ENCODE measurements at regions not wholly inside any gene's neighbourhood (a gene's known extent, or its start where the extent isn't known, plus 50 kb on each side); places are given as distances from the start of the nearest gene placed in this dataset.

- H3K4me1 ChIP-seq (ENCODE audit: low read depth), result no peaks in the 10 kb centered on the region
- H3K9me3 ChIP-seq, result no peaks in the 10 kb centered on the region
- intact Hi-C loops (cut with DNase I, micrococcal nuclease), result no loop called here
- DNase-seq (no peak), ATAC-seq (no peak)
- no peak overlapping the region for H3K4me3 ChIP-seq
- TF ChIP-seq, protein P1, sequence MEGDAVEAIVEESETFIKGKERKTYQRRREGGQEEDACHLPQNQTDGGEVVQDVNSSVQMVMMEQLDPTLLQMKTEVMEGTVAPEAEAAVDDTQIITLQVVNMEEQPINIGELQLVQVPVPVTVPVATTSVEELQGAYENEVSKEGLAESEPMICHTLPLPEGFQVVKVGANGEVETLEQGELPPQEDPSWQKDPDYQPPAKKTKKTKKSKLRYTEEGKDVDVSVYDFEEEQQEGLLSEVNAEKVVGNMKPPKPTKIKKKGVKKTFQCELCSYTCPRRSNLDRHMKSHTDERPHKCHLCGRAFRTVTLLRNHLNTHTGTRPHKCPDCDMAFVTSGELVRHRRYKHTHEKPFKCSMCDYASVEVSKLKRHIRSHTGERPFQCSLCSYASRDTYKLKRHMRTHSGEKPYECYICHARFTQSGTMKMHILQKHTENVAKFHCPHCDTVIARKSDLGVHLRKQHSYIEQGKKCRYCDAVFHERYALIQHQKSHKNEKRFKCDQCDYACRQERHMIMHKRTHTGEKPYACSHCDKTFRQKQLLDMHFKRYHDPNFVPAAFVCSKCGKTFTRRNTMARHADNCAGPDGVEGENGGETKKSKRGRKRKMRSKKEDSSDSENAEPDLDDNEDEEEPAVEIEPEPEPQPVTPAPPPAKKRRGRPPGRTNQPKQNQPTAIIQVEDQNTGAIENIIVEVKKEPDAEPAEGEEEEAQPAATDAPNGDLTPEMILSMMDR (IDR thresholded peaks at IDR 0.05), result no peak
- H3K36me3 ChIP-seq (ENCODE audit: low read depth), result no peaks in the 10 kb centered on the region
Observed at GRCh38 chr3:102577082-102577789, 142.4 kb downstream of the ZPLD1 start.

- Histone ChIP-seq H3K36me3 (ENCODE audit: low read depth) (no peaks in the 10 kb centered on the region), H3K4me3 (no peak overlapping the region), H3K4me1 (ENCODE audit: low read depth) (no peaks in the 10 kb centered on the region), H3K9me3 (no peaks in the 10 kb centered on the region)
- intact Hi-C loops (cut with DNase I, micrococcal nuclease), result no loop called here
- TF ChIP-seq, protein P1 (IDR thresholded peaks at IDR 0.05), result no peak
- DNase-seq, result no peak
- ATAC-seq, result no peak
Observed at GRCh38 chr3:102580760-102581159, 145.9 kb downstream of the ZPLD1 start.

DNA sequence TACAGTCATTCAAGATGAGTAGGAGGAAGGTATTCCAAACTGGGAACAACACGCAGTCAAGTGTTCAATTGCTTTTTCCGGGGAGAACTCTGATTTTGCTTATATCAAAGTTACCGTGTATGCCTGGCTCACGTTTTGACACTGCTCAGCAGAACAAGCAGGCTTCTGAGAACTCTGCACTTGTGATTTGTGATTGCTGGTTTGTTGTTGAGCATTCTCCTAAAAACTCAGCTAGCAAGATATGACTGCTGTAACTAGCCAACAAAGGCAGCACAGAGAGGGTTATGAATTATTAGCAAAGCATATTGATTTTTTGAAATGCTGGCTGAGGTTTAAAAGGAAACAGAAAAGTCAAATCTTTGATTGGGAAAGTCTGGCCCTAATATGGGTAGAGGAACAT, 151.7 kb downstream of the ZPLD1 start:
- TF ChIP-seq, protein P1 (IDR thresholded peaks at IDR 0.05), result no peak
- Histone ChIP-seq H3K9me3 (no peaks in the 10 kb centered on the region), H3K4me1 (ENCODE audit: low read depth) (no peaks in the 10 kb centered on the region), H3K36me3 (ENCODE audit: low read depth) (no peaks in the 10 kb centered on the region), H3K4me3 (no peak overlapping the region)
- intact Hi-C loops (cut with DNase I, micrococcal nuclease), result no loop called here
- DNase-seq (no peak), ATAC-seq (no peak)

DNA sequence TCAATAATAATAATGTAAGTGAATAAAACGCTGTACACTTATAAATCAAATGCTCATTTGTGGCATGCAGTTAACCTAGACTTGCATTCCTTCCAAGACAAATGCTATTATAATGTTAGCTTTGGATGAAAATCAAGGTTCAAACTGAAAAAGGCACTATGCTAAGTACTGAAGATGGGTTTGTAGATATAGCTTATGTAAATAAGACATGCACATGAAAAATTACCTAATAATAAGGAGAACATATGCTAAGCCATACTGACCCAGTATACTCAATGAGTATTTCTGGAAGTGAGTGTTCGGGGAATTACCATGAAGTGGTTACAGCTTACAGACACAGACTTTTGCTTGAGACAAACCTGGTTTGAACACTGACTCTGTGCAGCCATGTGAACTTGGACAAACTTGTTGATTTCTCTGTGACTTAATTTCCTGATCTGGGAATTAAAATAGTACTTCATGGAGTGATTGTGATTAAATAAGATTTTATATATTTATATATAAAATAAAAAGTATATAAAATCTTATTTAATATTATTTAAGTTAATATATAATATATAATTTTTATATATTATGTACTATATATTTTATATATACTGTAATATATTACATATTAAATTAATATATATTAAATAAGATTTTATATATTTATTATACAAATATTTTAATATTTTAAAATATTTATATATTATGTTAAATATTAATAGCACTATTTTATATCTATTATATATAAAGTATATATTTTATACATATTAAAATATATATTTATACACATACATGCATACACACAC, 159.2 kb downstream of the ZPLD1 start:
- ATAC-seq, result no peak
- no peaks in the 10 kb centered on the region for H3K9me3 ChIP-seq
- H3K4me3 ChIP-seq, result no peak overlapping the region

DNA sequence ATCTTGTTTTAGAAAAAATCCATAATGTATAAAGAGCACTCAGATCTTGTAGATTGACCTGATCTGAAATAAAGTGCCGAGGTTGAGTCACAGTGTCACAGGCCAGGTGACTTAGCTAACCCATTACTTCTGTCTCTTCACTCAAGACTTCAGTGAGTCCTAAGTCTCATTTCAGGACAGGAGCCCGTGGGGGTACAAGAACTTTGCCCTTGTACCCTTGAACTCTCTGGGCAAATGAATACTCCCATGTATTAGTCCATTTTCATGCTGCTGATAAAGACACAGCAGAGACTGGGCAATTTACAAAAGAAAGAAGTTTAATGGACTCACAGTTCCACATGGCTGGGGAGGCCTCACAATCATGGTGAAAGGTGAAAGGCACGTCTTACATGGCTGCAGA, 160.2 kb downstream of the ZPLD1 start:
- no peak for ATAC-seq
- no peaks in the 10 kb centered on the region for H3K4me1 ChIP-seq (ENCODE audit: low read depth)
- H3K4me3 ChIP-seq, result no peak overlapping the region
- no peak for DNase-seq
- TF ChIP-seq, protein P1 (IDR thresholded peaks at IDR 0.05), result no peak
- intact Hi-C loops (cut with DNase I, micrococcal nuclease), result no loop called here
- no peaks in the 10 kb centered on the region for H3K9me3 ChIP-seq
- no peaks in the 10 kb centered on the region for H3K36me3 ChIP-seq (ENCODE audit: low read depth)

More for the DNA sequence above, 159.2 kb downstream of the ZPLD1 start:
- H3K4me1 ChIP-seq (ENCODE audit: low read depth), result no peaks in the 10 kb centered on the region
- intact Hi-C loops (cut with DNase I, micrococcal nuclease), result no loop called here
- H3K36me3 ChIP-seq (ENCODE audit: low read depth), result no peaks in the 10 kb centered on the region
- DNase-seq, result no peak
- TF ChIP-seq, protein P1 (IDR thresholded peaks at IDR 0.05), result no peak
